OCI-LY7 (cell line): ENCODE measurements at regions not wholly inside any gene's neighbourhood (a gene's known extent, or its start where the extent isn't known, plus 50 kb on each side); places are given as distances from the start of the nearest gene placed in this dataset.
"Not testable (repeated sequence)": the region's sequence is repeated elsewhere in the genome, so short reads cannot be mapped to it uniquely, and the experiment has no call there.

Experiments
- BruUV-seq: library from RNA; stranded (reverse); fragments of 400-500 nt; replicated peaks from 2 replicates; lab custom pipeline; 2021; lab: Mats Ljungman, UMichigan
- CTCF ChIA-PET: fragments of 300-600 bp; sonication (Branson Sonifier 250); formaldehyde crosslinking; loops from one replicate; lab custom pipeline; 2022; ENCODE audit warnings: antibody characterized with exemption; ENCODE audit not compliant: unreplicated experiment; lab: Charles Lee
- POLR2A ChIA-PET: fragments of 300-600 bp; sonication (Branson Sonifier 250); formaldehyde crosslinking; loops from one replicate; lab custom pipeline; 2022; ENCODE audit warnings: antibody characterized with exemption; lab: Charles Lee
- DNase-seq: peaks from one replicate; pipeline ENCODE4 v3.0.0-alpha.2; 2015; ENCODE audit warnings: low spot score
- H2AFZ ChIP-seq: fragments of 200-600 bp; sonication (generic), shearing (Covaris generic); 2 replicates; pipeline ENCODE4 v1.6.1; 2014; ENCODE audit warnings: mild to moderate bottlenecking, antibody characterized with exemption, low read length, moderate library complexity
- H3K27ac ChIP-seq: fragments of 200-600 bp; sonication (generic); 2 replicates; pipeline ENCODE4 v1.5.1; 2014; ENCODE audit warnings: mixed run types, low read depth, mild to moderate bottlenecking, moderate library complexity, low read length, inconsistent platforms; ENCODE audit not compliant: poor library complexity, severe bottlenecking
- H3K36me3 ChIP-seq: fragments of 200-600 bp; sonication (generic); 2 replicates; pipeline ENCODE4 v1.6.1; 2014; ENCODE audit warnings: mild to moderate bottlenecking, antibody characterized with exemption, low read length, moderate library complexity, mixed read lengths; ENCODE audit not compliant: insufficient read depth
- H3K4me1 ChIP-seq: fragments of 200-600 bp; sonication (generic); 2 replicates; pipeline ENCODE4 v1.5.1; 2014; ENCODE audit warnings: mild to moderate bottlenecking, low read length; ENCODE audit not compliant: insufficient read depth, poor library complexity, severe bottlenecking
- H3K4me2 ChIP-seq: fragments of 200-600 bp; sonication (generic); 2 replicates; pipeline ENCODE4 v1.6.1; 2014; ENCODE audit warnings: mild to moderate bottlenecking, low read length
- H3K4me3 ChIP-seq: fragments of 200-600 bp; sonication (generic); 2 replicates; pipeline ENCODE4 v1.5.1; 2014; ENCODE audit warnings: mild to moderate bottlenecking, low read depth, low read length; ENCODE audit not compliant: poor library complexity, severe bottlenecking
- H3K79me2 ChIP-seq: fragments of 200-600 bp; sonication (generic); 2 replicates; pipeline ENCODE4 v1.6.1; 2016; ENCODE audit warnings: low read depth, mild to moderate bottlenecking, low read length, moderate library complexity, mixed read lengths; ENCODE audit not compliant: insufficient read depth
- H3K9me2 ChIP-seq: fragments of 200-600 bp; sonication (generic); 2 replicates; pipeline ENCODE4 v1.6.1; 2016; ENCODE audit warnings: mild to moderate bottlenecking, low read length, mixed read lengths; ENCODE audit not compliant: insufficient read depth
- H3K9me3 ChIP-seq: fragments of 200-600 bp; sonication (generic); 2 replicates; pipeline ENCODE4 v1.6.1; 2014; ENCODE audit warnings: mild to moderate bottlenecking, mixed run types, low read length, mixed read lengths
- H4K20me1 ChIP-seq: fragments of 200-600 bp; sonication (generic); 2 replicates; pipeline ENCODE4 v1.6.1; 2014; ENCODE audit warnings: mild to moderate bottlenecking, antibody characterized with exemption, low read length, moderate library complexity, mixed read lengths; ENCODE audit not compliant: insufficient read depth
- EZH2phosphoT487 ChIP-seq: fragments of 200-600 bp; sonication (generic); IDR thresholded peaks from 2 replicates; pipeline ENCODE4 v1.6.1; 2018; ENCODE audit warnings: low read depth, borderline replicate concordance, mild to moderate bottlenecking, mixed run types, antibody characterized with exemption, low read length, moderate library complexity, mixed read lengths
- intact Hi-C: fragments of 100-400 bp; cut with micrococcal nuclease; formaldehyde crosslinking; loops from one replicate; pipeline ENCODE4 v1.10.0; 2022; ENCODE audit not compliant: unreplicated experiment
- TF ChIP-seq, protein P1 (sequence below): fragments of 200-600 bp; sonication (generic); conservative IDR thresholded peaks from 2 replicates; pipeline ENCODE4 v1.5.1; 2014; ENCODE audit warnings: mild to moderate bottlenecking, antibody characterized with exemption, low read length, moderate library complexity, mixed read lengths

DNA sequence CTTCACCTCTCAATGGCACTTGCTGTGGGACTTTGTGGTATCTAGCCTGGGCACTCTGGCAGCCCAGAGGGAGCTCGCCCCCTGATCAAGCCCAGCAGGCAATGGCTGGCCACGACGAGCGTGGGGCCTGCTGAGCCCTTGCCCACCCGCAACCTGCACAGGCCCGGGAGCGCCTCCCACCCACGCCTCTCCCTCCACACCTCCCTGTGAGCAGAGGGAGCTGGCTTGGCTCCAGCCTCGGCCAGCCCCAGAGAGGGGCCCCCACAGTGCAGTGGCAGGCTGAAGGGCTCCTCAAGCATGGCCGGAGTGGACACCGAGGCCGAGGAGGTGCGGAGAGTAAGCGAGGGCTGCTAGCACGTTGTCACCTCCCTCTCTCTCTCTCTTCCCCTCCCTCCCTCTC lies 595.8 kb downstream of the TRIML1 start:
- Histone ChIP-seq H3K4me3 (no peak overlapping the region), H3K79me2 (no peaks in the 10 kb centered on the region), H4K20me1 (no peaks in the 10 kb centered on the region), H3K4me1 (no peaks in the 10 kb centered on the region), H3K9me2 (no peaks in the 10 kb centered on the region), H3K9me3 (no peaks in the 10 kb centered on the region), H3K27ac (no peak overlapping the region), H3K4me2 (no peak overlapping the region), H2AFZ (no peak overlapping the region), H3K36me3 (no peaks in the 10 kb centered on the region)
- intact Hi-C loops: no loop called here
- TF ChIP-seq, protein P1, sequence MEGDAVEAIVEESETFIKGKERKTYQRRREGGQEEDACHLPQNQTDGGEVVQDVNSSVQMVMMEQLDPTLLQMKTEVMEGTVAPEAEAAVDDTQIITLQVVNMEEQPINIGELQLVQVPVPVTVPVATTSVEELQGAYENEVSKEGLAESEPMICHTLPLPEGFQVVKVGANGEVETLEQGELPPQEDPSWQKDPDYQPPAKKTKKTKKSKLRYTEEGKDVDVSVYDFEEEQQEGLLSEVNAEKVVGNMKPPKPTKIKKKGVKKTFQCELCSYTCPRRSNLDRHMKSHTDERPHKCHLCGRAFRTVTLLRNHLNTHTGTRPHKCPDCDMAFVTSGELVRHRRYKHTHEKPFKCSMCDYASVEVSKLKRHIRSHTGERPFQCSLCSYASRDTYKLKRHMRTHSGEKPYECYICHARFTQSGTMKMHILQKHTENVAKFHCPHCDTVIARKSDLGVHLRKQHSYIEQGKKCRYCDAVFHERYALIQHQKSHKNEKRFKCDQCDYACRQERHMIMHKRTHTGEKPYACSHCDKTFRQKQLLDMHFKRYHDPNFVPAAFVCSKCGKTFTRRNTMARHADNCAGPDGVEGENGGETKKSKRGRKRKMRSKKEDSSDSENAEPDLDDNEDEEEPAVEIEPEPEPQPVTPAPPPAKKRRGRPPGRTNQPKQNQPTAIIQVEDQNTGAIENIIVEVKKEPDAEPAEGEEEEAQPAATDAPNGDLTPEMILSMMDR: no peak
- TF ChIP-seq EZH2phosphoT487: no peak
- no TSS peak for BruUV-seq
- DNase-seq: no peak
- ChIA-PET CTCF (no interaction called here), POLR2A (no interaction called here)

DNA sequence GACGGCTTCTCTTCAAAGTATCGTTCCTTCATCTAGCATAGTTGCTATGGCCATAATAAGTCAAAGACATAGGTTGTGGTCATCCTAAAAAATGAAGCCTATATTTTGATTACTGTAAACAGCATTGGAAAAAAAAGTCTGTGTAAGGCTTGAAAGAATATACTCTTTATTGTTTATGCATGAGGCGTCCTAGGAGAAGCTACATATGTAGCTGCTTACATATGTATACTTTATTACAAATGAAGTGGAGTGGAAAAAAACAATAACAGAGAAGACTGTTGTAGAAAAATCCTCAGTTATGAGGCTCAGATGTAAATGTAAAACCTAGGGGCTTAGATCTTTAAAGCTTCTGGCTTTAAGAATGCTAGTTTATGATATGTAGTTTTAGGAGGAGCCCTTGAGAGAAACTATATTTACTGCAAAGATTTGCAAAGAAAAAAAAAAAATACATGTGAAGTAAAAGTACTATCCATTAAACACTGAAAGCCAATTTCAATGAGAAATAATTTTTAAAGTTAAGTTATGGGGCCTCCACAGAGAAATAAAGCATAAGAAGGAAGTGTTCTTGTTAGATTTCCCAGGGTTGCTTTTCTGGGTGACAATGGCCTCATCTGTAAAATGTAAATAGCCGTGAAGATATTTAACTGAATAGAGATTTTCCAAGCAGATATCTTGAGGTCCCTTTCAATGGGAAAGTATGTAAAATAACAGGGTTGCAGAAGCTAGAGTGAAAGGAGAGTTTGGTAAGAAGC lies 598.2 kb downstream of the TRIML1 start:
- CTCF ChIA-PET: no interaction called here
- Histone ChIP-seq H3K4me2 (no peak overlapping the region), H3K4me3 (no peak overlapping the region), H3K9me3 (no peaks in the 10 kb centered on the region), H3K4me1 (no peaks in the 10 kb centered on the region), H2AFZ (no peak overlapping the region), H4K20me1 (no peaks in the 10 kb centered on the region), H3K36me3 (no peaks in the 10 kb centered on the region), H3K79me2 (no peaks in the 10 kb centered on the region), H3K9me2 (no peaks in the 10 kb centered on the region), H3K27ac (no peak overlapping the region)
- POLR2A ChIA-PET: interaction anchor here (0.5 kb wide), 1 partner anchor 53 kb away, joined by 3 read pairs; no protein-coding TSS in a partner anchor
- BruUV-seq: no TSS peak
- TF ChIP-seq EZH2phosphoT487: no peak
- TF ChIP-seq, protein P1: no peak
- intact Hi-C loops: no loop called here
- DNase-seq: no peak

DNA sequence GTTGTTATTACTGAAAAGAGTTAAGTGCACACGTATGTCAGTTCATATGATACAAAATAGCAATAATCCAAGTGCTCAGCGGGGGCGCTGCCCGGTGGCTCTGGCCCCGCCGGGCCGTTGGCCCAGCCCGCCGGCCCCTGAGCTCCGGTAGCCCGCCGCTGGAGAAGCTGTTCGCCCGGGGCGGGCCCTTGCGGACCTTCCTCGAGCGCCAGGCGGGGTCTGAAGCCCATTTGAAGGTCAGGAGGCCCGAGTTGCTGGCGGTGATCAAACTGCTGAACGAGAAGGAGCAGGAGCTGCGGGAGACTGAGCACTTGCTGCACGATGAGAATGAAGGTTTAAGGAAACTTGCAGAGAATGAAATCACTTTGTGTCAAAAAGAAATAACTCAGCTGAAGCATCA lies 599.0 kb downstream of the TRIML1 start:
- H3K27ac ChIP-seq, H3K9me3 ChIP-seq, POLR2A ChIA-PET, H3K4me2 ChIP-seq, CTCF ChIA-PET, H3K4me1 ChIP-seq, intact Hi-C loops, H4K20me1 ChIP-seq, DNase-seq, H3K79me2 ChIP-seq, BruUV-seq, H3K9me2 ChIP-seq, H3K36me3 ChIP-seq, H2AFZ ChIP-seq: not testable (repeated sequence)
- peak overlapping the region; percentile 57 for H3K4me3 ChIP-seq

DNA sequence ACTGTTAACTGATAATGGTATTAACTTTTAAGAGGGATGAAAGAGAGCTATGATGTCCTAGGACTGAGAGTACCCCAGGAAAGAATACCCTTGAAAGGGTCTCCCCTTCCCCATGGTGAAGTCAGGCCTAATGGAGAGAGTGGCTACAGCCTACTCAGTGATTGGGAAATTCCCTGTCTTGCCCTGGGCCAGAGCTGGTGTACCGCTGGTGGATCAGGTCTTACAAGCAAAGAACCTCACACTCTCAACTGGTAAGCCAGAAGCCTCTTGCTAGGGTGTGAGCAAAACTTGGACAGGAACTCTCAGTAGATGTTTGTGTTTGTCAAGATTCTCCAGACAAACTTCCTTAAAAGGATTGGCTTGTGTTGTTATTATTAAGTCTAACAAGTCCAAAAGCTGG lies 600.9 kb downstream of the TRIML1 start:
- H3K4me3 ChIP-seq: not testable (repeated sequence)

DNA sequence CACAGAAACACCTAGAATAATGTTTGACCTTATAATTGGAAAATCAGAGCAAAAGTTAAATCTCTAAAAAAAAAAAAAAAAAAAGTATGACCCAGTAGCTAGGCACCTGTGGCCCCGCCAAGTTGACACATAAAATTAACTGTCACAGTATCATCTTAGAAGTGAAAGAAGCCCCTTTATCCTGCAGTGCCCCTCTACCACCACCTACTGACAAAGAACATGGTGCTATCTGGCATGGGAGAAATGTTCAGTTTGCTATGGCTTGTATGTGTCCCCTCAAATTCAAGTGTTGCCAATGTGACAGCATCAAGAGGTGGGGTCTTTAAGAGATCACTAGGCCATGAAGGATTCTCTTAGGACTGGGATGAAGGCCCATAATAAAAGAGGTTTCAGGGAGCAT lies 601.5 kb downstream of the TRIML1 start:
- H3K36me3 ChIP-seq, H3K79me2 ChIP-seq, H3K4me1 ChIP-seq, H3K27ac ChIP-seq, H3K9me3 ChIP-seq, DNase-seq, POLR2A ChIA-PET, H4K20me1 ChIP-seq, H2AFZ ChIP-seq, intact Hi-C loops, H3K4me2 ChIP-seq, CTCF ChIA-PET, H3K4me3 ChIP-seq, H3K9me2 ChIP-seq: not testable (repeated sequence)
- BruUV-seq: TSS peak; percentile 93

More for the DNA sequence above, 600.9 kb downstream of the TRIML1 start:
- H3K27ac ChIP-seq, H4K20me1 ChIP-seq, H3K9me2 ChIP-seq, CTCF ChIA-PET, H3K36me3 ChIP-seq, H3K79me2 ChIP-seq, H3K4me1 ChIP-seq, DNase-seq, POLR2A ChIA-PET, intact Hi-C loops, H3K9me3 ChIP-seq, H2AFZ ChIP-seq, H3K4me2 ChIP-seq, BruUV-seq: not testable (repeated sequence)
